SK-N-SH (cell line): ENCODE measurements at regions not wholly inside any gene's neighbourhood (a gene's known extent, or its start where the extent isn't known, plus 50 kb on each side); places are given as distances from the start of the nearest gene placed in this dataset.

Experiments
- CTCF ChIA-PET: fragments of 300-600, 350-600 bp; formaldehyde crosslinking; extraction: SDS; loops from one replicate; lab custom pipeline; 2021; lab: Yijun Ruan, JAX
- POLR2A ChIA-PET: fragments of 350-600 bp; sonication (Branson Sonifier 250); formaldehyde crosslinking; extraction: SDS; loops from one replicate; lab custom pipeline; 2020; ENCODE audit warnings: antibody characterized with exemption, inconsistent platforms; lab: Yijun Ruan, JAX
- DNase-seq: peaks from one replicate; pipeline ENCODE4 v3.0.0; 2012
- H2AFZ ChIP-seq: fragments of 200-600 bp; sonication (generic); 2 replicates; pipeline ENCODE4 v1.8.1; 2016; ENCODE audit warnings: antibody characterized with exemption, mild to moderate bottlenecking, low read depth
- H3F3A ChIP-seq: fragments of 200-600 bp; sonication (generic); replicated peaks from 2 replicates; pipeline ENCODE3; 2016; ENCODE audit warnings: antibody characterized with exemption, mild to moderate bottlenecking; ENCODE audit not compliant: insufficient read depth
- H3K27ac ChIP-seq, 2 experiments: fragments of 200-500 bp in 1 of 2; fragments of 200-600 bp in 1 of 2; sonication (Bioruptor generic) in 1 of 2; sonication (generic), shearing (Covaris generic) in 1 of 2; 2 replicates each; pipeline versions ENCODE4 v1.5.1 to v1.6.1; 2014 to 2016; ENCODE audit warnings: low read depth in 2 of 2, inconsistent platforms in 1 of 2, low read length in 1 of 2, mild to moderate bottlenecking in 1 of 2, mixed read lengths in 1 of 2
- H3K27me3 ChIP-seq: fragments of 200-600 bp; sonication (generic), shearing (Covaris generic); 2 replicates; pipeline ENCODE4 v1.6.1; 2016; ENCODE audit warnings: mixed run types; ENCODE audit not compliant: insufficient read depth
- H3K36me3 ChIP-seq, 2 experiments: fragments of 200-500 bp in 1 of 2; fragments of 200-600 bp in 1 of 2; sonication (Bioruptor generic) in 1 of 2; sonication (generic) in 1 of 2; replicated peaks in 1 of 2; 2 replicates each; pipeline versions ENCODE3 to v1.5.1; 2014 to 2016; ENCODE audit warnings: low read length in 1 of 2, mild to moderate bottlenecking in 1 of 2; ENCODE audit not compliant: insufficient read depth in 2 of 2, control insufficient read depth in 1 of 2
- H3K4me1 ChIP-seq, 2 experiments: fragments of 200-500 bp in 1 of 2; fragments of 200-600 bp in 1 of 2; sonication (Bioruptor generic) in 1 of 2; sonication (generic), shearing (Covaris generic) in 1 of 2; 2 replicates each; pipeline versions ENCODE4 v1.5.1 to v1.6.1; 2014 to 2016; ENCODE audit warnings: low read depth in 1 of 2, low read length in 1 of 2, mixed run types in 1 of 2; ENCODE audit not compliant: insufficient read depth in 2 of 2, control insufficient read depth in 1 of 2
- H3K4me2 ChIP-seq: fragments of 200-600 bp; sonication (generic), shearing (Covaris generic); 2 replicates; pipeline ENCODE4 v1.6.1; 2017; ENCODE audit warnings: mixed run types
- H3K4me3 ChIP-seq, 2 experiments: fragments of 200-500 bp in 1 of 2; fragments of 200-600 bp in 1 of 2; sonication (Bioruptor generic) in 1 of 2; sonication (generic), shearing (Covaris generic) in 1 of 2; 2 replicates each; pipeline versions ENCODE4 v1.5.1 to v1.8.1; 2014 to 2016; ENCODE audit warnings: low read depth in 2 of 2, inconsistent platforms in 1 of 2, low read length in 1 of 2, mild to moderate bottlenecking in 1 of 2, mixed read lengths in 1 of 2, moderate library complexity in 1 of 2
- H3K79me2 ChIP-seq: fragments of 200-600 bp; sonication (generic); 2 replicates; pipeline ENCODE4 v1.8.1; 2017; ENCODE audit warnings: mild to moderate bottlenecking; ENCODE audit not compliant: insufficient read depth
- H3K9ac ChIP-seq: fragments of 200-600 bp; sonication (generic); 2 replicates; pipeline ENCODE4 v1.6.1; 2017; ENCODE audit warnings: mixed run types
- H3K9me2 ChIP-seq: fragments of 200-600 bp; sonication (generic); 2 replicates; pipeline ENCODE4 v1.6.1; 2017; ENCODE audit warnings: mixed run types
- H3K9me3 ChIP-seq: fragments of 200-600 bp; sonication (generic); 2 replicates; pipeline ENCODE4 v1.6.1; 2017; ENCODE audit warnings: mixed run types, mild to moderate bottlenecking, moderate library complexity
- H4K20me1 ChIP-seq: fragments of 200-600 bp; sonication (generic); 2 replicates; pipeline ENCODE4 v1.6.1; 2017; ENCODE audit warnings: mild to moderate bottlenecking, mixed run types; ENCODE audit not compliant: insufficient read depth
- CTCF ChIP-seq: fragments of 200-600 bp; sonication (generic); IDR thresholded peaks from 2 replicates; pipeline ENCODE4 v1.6.1; 2017; ENCODE audit warnings: antibody characterized with exemption, mild to moderate bottlenecking, moderate library complexity
- ELF1 ChIP-seq: IDR thresholded peaks from 2 replicates; pipeline ENCODE4 v1.4.0; 2012
- EP300 ChIP-seq, 2 experiments: IDR thresholded peaks; 2 replicates each; pipeline versions ENCODE4 v1.4.0 to v1.6.1; 2012; ENCODE audit warnings: borderline replicate concordance in 1 of 2, low read depth in 1 of 2, low read length in 1 of 2
- EZH2phosphoT487 ChIP-seq: fragments of 200-600 bp; sonication (generic); IDR thresholded peaks from 2 replicates; pipeline ENCODE4 v1.6.1; 2017; ENCODE audit warnings: low read depth, mixed run types, mild to moderate bottlenecking, antibody characterized with exemption, moderate library complexity, borderline replicate concordance
- FOXJ3 ChIP-seq: sonication (generic); formaldehyde crosslinking; IDR thresholded peaks from 2 replicates; pipeline ENCODE4 v1.5.1; 2020; ENCODE audit warnings: mild to moderate bottlenecking, missing genetic modification reagents
- FOXM1 ChIP-seq: IDR thresholded peaks from 2 replicates; pipeline ENCODE4 v1.4.0; 2012; ENCODE audit warnings: low read depth, mild to moderate bottlenecking
- GATA2 ChIP-seq: sonication (generic); formaldehyde crosslinking; IDR thresholded peaks from 2 replicates; pipeline ENCODE4 v1.5.0; 2020; ENCODE audit warnings: mild to moderate bottlenecking, missing genetic modification reagents
- IRF3 ChIP-seq: fragments of 150-350 bp; IDR thresholded peaks from 2 replicates; pipeline ENCODE4 v1.6.1; 2016; ENCODE audit warnings: mild to moderate bottlenecking, low read depth, low read length
- JUND ChIP-seq: IDR thresholded peaks from 2 replicates; pipeline ENCODE4 v1.4.0; 2012
- MAX ChIP-seq: IDR thresholded peaks from 2 replicates; pipeline ENCODE4 v1.4.0; 2012; ENCODE audit warnings: low read depth
- MEF2A ChIP-seq: IDR thresholded peaks from 2 replicates; pipeline ENCODE4 v1.4.0; 2012; ENCODE audit warnings: low read depth, borderline replicate concordance
- NFIC ChIP-seq: IDR thresholded peaks from 2 replicates; pipeline ENCODE4 v1.4.0; 2012; ENCODE audit warnings: borderline replicate concordance
- NRF1 ChIP-seq: IDR thresholded peaks from 2 replicates; pipeline ENCODE4 v1.6.1; 2012; ENCODE audit warnings: low read depth, mild to moderate bottlenecking, low read length
- PBX3 ChIP-seq: IDR thresholded peaks from 2 replicates; pipeline ENCODE4; 2012
- RFX5 ChIP-seq: IDR thresholded peaks from 2 replicates; pipeline ENCODE4 v1.6.1; 2012; ENCODE audit warnings: mild to moderate bottlenecking, improper control_type of control experiment, low read length
- RXRA ChIP-seq: IDR thresholded peaks from 2 replicates; pipeline ENCODE4 v1.4.0; 2012; ENCODE audit warnings: low read depth, mild to moderate bottlenecking, borderline replicate concordance
- SIN3A ChIP-seq: IDR thresholded peaks from 2 replicates; pipeline ENCODE4 v1.6.1; 2012; ENCODE audit warnings: low read depth, mild to moderate bottlenecking, low read length, moderate library complexity, borderline replicate concordance
- SMC3 ChIP-seq: IDR thresholded peaks from 2 replicates; pipeline ENCODE4 v1.6.1; 2012; ENCODE audit warnings: low read depth, low read length, improper control_type of control experiment
- TEAD4 ChIP-seq: IDR thresholded peaks from 2 replicates; pipeline ENCODE4 v1.4.0; 2012; ENCODE audit warnings: mild to moderate bottlenecking, borderline replicate concordance; ENCODE audit not compliant: insufficient read depth
- YY1 ChIP-seq: IDR thresholded peaks from 2 replicates; pipeline ENCODE4 v1.4.0; 2012; ENCODE audit warnings: low read depth, mild to moderate bottlenecking
- WGBS: methylation state at CpG from one replicate; pipeline ENCODE4 v1.1.6; 2017; ENCODE audit warnings: low lambda C conversion rate; 5-methylcytosine and 5-hydroxymethylcytosine counted together

- no peak overlapping the region for H3K4me3 ChIP-seq
- no peak overlapping the region for H3K27ac ChIP-seq
- no peak for TF ChIP-seq MAX
- TF ChIP-seq MEF2A, result no peak
- no peak for TF ChIP-seq CTCF
- no peak for TF ChIP-seq RXRA
- TF ChIP-seq EZH2phosphoT487, result no peak
- TF ChIP-seq EP300 (IDR thresholded peaks at IDR 0.05; ENCODE audit: borderline replicate concordance in 1 of 2, low read depth in 1 of 2, low read length in 1 of 2), result no peak
- no peak for TF ChIP-seq FOXJ3 (CRISPR knock-in tag)
- TF ChIP-seq IRF3, result no peak
- TF ChIP-seq NFIC, result no peak
- TF ChIP-seq TEAD4, result no peak
- TF ChIP-seq JUND, result no peak
- no peak for TF ChIP-seq PBX3
- no peak for TF ChIP-seq SIN3A
- no peak for TF ChIP-seq ELF1
- TF ChIP-seq GATA2 (CRISPR knock-in tag), result no peak
- no peak for TF ChIP-seq YY1
- no peak for TF ChIP-seq FOXM1
- no peak for TF ChIP-seq NRF1
- no peak for TF ChIP-seq RFX5
- no peak for TF ChIP-seq SMC3
- no peak overlapping the region for H3K4me2 ChIP-seq
- ChIA-PET POLR2A (no interaction called here), CTCF (no interaction called here)
- no peak for DNase-seq
- no peaks in the 10 kb centered on the region for H3K36me3 ChIP-seq
- H2AFZ ChIP-seq, result no peak overlapping the region
- H3K9me2 ChIP-seq, result no peaks in the 10 kb centered on the region
- H4K20me1 ChIP-seq, result no peaks in the 10 kb centered on the region
- H3K79me2 ChIP-seq, result no peaks in the 10 kb centered on the region
- WGBS, result 72% methylated on average over 1 of the region's 1 CpG
- no peaks in the 10 kb centered on the region for H3K9me3 ChIP-seq
- no peak overlapping the region for H3K9ac ChIP-seq
- H3K27me3 ChIP-seq, result no peaks in the 10 kb centered on the region
- no peaks in the 10 kb centered on the region; a peak in 1 of 4 replicates for H3K4me1 ChIP-seq
- H3F3A ChIP-seq, result no peaks in the 10 kb centered on the region
Observed at GRCh38 chr2:186197955-186198354, 288.1 kb upstream of the ZC3H15 start.
